Naive thymus-derived CD4-positive, alpha-beta T cell (primary cell): ENCODE measurements at regions not wholly inside any gene's neighbourhood (a gene's known extent, or its start where the extent isn't known, plus 50 kb on each side); places are given as distances from the start of the nearest gene placed in this dataset.

Source experiments
- ATAC-seq: fragments of 150-1000 bp; cut with Tn5 transposase; 2 replicates; pipeline ENCODE4 v1.10.0; 2021; ENCODE audit warnings: mild to moderate bottlenecking, moderate library complexity
- CTCF ChIA-PET: fragments of 350-600 bp; sonication (Branson Sonifier 250); formaldehyde crosslinking; loops from one replicate; lab custom pipeline; 2021; ENCODE audit warnings: antibody characterized with exemption; lab: Charles Lee
- POLR2A ChIA-PET: fragments of 350-600 bp; sonication (Branson Sonifier 250); formaldehyde crosslinking; loops from one replicate; lab custom pipeline; 2021; ENCODE audit warnings: antibody characterized with exemption, inconsistent platforms; lab: Charles Lee
- DNase-seq, 9 donors: peaks; one replicate each; pipeline versions ENCODE4 v3.0.0 to v3.0.0-alpha.2; 2020 to 2022; ENCODE audit warnings: mixed read lengths in 1 of 9
- H3K27ac ChIP-seq: one replicate; pipeline ENCODE4 v1.7.0; 2013; ENCODE audit warnings: mild to moderate bottlenecking, low read depth, low read length, moderate library complexity
- H3K27me3 ChIP-seq, 2 donors: one replicate each; pipeline ENCODE4 v1.7.0; 2013; ENCODE audit warnings: low read length in 2 of 2, mild to moderate bottlenecking in 2 of 2, moderate library complexity in 2 of 2; ENCODE audit not compliant: control insufficient read depth in 2 of 2, insufficient read depth in 2 of 2
- H3K36me3 ChIP-seq, 3 experiments: 1 replicate in 2 of 3; 2 replicates in 1 of 3; pipeline ENCODE4 v1.7.0; 2013; ENCODE audit warnings: low read length in 3 of 3, mild to moderate bottlenecking in 3 of 3, moderate library complexity in 1 of 3; ENCODE audit not compliant: insufficient read depth in 3 of 3, control insufficient read depth in 2 of 3
- H3K4me1 ChIP-seq, 2 donors: one replicate each; pipeline ENCODE4 v1.7.0; 2013; ENCODE audit warnings: low read length in 2 of 2, mild to moderate bottlenecking in 2 of 2, moderate library complexity in 1 of 2; ENCODE audit not compliant: control insufficient read depth in 2 of 2, insufficient read depth in 2 of 2
- H3K4me3 ChIP-seq: 2 replicates; pipeline ENCODE4 v1.7.0; 2013; ENCODE audit warnings: mild to moderate bottlenecking, low read length
- H3K9me3 ChIP-seq, 3 experiments: 1 replicate in 2 of 3; 2 replicates in 1 of 3; pipeline ENCODE4 v1.7.0; 2013; ENCODE audit warnings: low read length in 3 of 3; ENCODE audit not compliant: control insufficient read depth in 2 of 3
- H3K27ac Mint-ChIP-seq, 9 donors: one replicate each; pipeline ENCODE4 v1.8.0; 2020 to 2022; ENCODE audit warnings: mixed read lengths in 9 of 9, mild to moderate bottlenecking in 8 of 9, moderate library complexity in 5 of 9, inconsistent platforms in 2 of 9
- H3K27me3 Mint-ChIP-seq, 5 donors: one replicate each; pipeline ENCODE4 v1.8.0; 2021 to 2022; ENCODE audit warnings: mixed read lengths in 5 of 5, mild to moderate bottlenecking in 1 of 5
- H3K36me3 Mint-ChIP-seq, 5 donors: one replicate each; pipeline ENCODE4 v1.8.0; 2020 to 2022; ENCODE audit warnings: mixed read lengths in 5 of 5, mild to moderate bottlenecking in 3 of 5, inconsistent platforms in 1 of 5
- H3K4me1 Mint-ChIP-seq, 7 donors: one replicate each; pipeline ENCODE4 v1.8.0; 2020 to 2022; ENCODE audit warnings: mixed read lengths in 7 of 7, mild to moderate bottlenecking in 3 of 7, inconsistent platforms in 1 of 7
- H3K4me3 Mint-ChIP-seq, 10 donors: one replicate each; pipeline ENCODE4 v1.8.0; 2020 to 2022; ENCODE audit warnings: mild to moderate bottlenecking in 10 of 10, mixed read lengths in 10 of 10, moderate library complexity in 6 of 10, inconsistent platforms in 2 of 10
- H3K9me3 Mint-ChIP-seq, 11 donors: one replicate each; pipeline ENCODE4 v1.8.0; 2020 to 2022; ENCODE audit warnings: mixed read lengths in 11 of 11, mild to moderate bottlenecking in 4 of 11, inconsistent platforms in 1 of 11, moderate library complexity in 1 of 11
- intact Hi-C, 2 donors: fragments of 100-400 bp; cut with micrococcal nuclease; formaldehyde crosslinking; loops; one replicate each; pipeline ENCODE4 v1.15.1; 2023

- Histone ChIP-seq H3K27ac (no peak overlapping the region), H3K36me3 (no peaks in the 10 kb centered on the region), H3K27me3 (no peaks in the 10 kb centered on the region), H3K4me1 (no peaks in the 10 kb centered on the region), H3K4me3 (no peak overlapping the region), H3K9me3 (no peaks in the 10 kb centered on the region)
- H3K27me3 Mint-ChIP-seq: peaks cover 0 to 6% (median 3%) of the 10 kb centered on the region in 5 donors
- no peak overlapping the region for H3K4me3 Mint-ChIP-seq
- intact Hi-C loops: no loop called here
- DNase-seq (no peak), ATAC-seq (no peak)
- H3K27ac Mint-ChIP-seq: no peak overlapping the region
- ChIA-PET CTCF (no interaction called here), POLR2A (no interaction called here)
- H3K4me1 Mint-ChIP-seq: no peaks in the 10 kb centered on the region
- peaks cover 0 to 30% (median 13%) of the 10 kb centered on the region in 11 donors for H3K9me3 Mint-ChIP-seq
- H3K36me3 Mint-ChIP-seq: peaks cover 0 to 4% (median 0%) of the 10 kb centered on the region in 5 donors
Measured at GRCh38 chrX:39115166-39115565, 313.9 kb downstream of the MID1IP1 start.

- Mint-ChIP-seq H3K27me3 (peaks cover 0 to 5% (median 0%) of the 10 kb centered on the region in 5 donors), H3K36me3 (peaks cover 0 to 1% (median 0%) of the 10 kb centered on the region in 5 donors), H3K27ac (no peak overlapping the region), H3K4me1 (no peaks in the 10 kb centered on the region), H3K4me3 (no peak overlapping the region), H3K9me3 (peaks cover 0 to 12% (median 4%) of the 10 kb centered on the region in 11 donors)
- POLR2A ChIA-PET: no interaction called here
- no peak overlapping the region for H3K27ac ChIP-seq
- no peak overlapping the region for H3K4me3 ChIP-seq
- intact Hi-C loops: no loop called here
- no peaks in the 10 kb centered on the region for H3K4me1 ChIP-seq
- H3K9me3 ChIP-seq: no peaks in the 10 kb centered on the region
- ATAC-seq (no peak), DNase-seq (no peak)
- CTCF ChIA-PET: no interaction called here
- H3K27me3 ChIP-seq: no peaks in the 10 kb centered on the region
- H3K36me3 ChIP-seq: no peaks in the 10 kb centered on the region
Measured at GRCh38 chrX:39117101-39117500, 315.8 kb downstream of the MID1IP1 start.

GRCh38 chrX:39121903-39122302 lies 320.6 kb downstream of the MID1IP1 start:
- Histone ChIP-seq H3K4me1 (no peaks in the 10 kb centered on the region), H3K27ac (no peak overlapping the region), H3K9me3 (no peaks in the 10 kb centered on the region), H3K4me3 (no peak overlapping the region), H3K27me3 (no peaks in the 10 kb centered on the region), H3K36me3 (no peaks in the 10 kb centered on the region)
- POLR2A ChIA-PET: no interaction called here
- no peaks in the 10 kb centered on the region for H3K9me3 Mint-ChIP-seq
- intact Hi-C loops: no loop called here
- ATAC-seq (no peak), DNase-seq (no peak)
- H3K27ac Mint-ChIP-seq: no peak overlapping the region
- CTCF ChIA-PET: no interaction called here
- H3K4me3 Mint-ChIP-seq: no peak overlapping the region
- no peaks in the 10 kb centered on the region for H3K4me1 Mint-ChIP-seq
- no peaks in the 10 kb centered on the region for H3K36me3 Mint-ChIP-seq
- H3K27me3 Mint-ChIP-seq: peaks cover 0 to 5% (median 0%) of the 10 kb centered on the region in 5 donors

- intact Hi-C loops: no loop called here
- no peak for ATAC-seq
- no peaks in the 10 kb centered on the region for H3K9me3 ChIP-seq
- DNase-seq: no peak
- H3K27me3 ChIP-seq: no peaks in the 10 kb centered on the region
- Mint-ChIP-seq H3K4me1 (no peaks in the 10 kb centered on the region), H3K9me3 (no peaks in the 10 kb centered on the region), H3K27ac (no peak overlapping the region), H3K27me3 (no peaks in the 10 kb centered on the region), H3K4me3 (no peak overlapping the region), H3K36me3 (no peaks in the 10 kb centered on the region)
- ChIA-PET CTCF (no interaction called here), POLR2A (no interaction called here)
- no peaks in the 10 kb centered on the region for H3K36me3 ChIP-seq
- no peak overlapping the region for H3K4me3 ChIP-seq
- no peaks in the 10 kb centered on the region for H3K4me1 ChIP-seq
- H3K27ac ChIP-seq: no peak overlapping the region
Measured at GRCh38 chrX:39125834-39126233, 324.6 kb downstream of the MID1IP1 start.

GRCh38 chrX:39133971-39134370 lies 332.7 kb downstream of the MID1IP1 start:
- intact Hi-C loops: no loop called here
- Histone ChIP-seq H3K4me1 (no peaks in the 10 kb centered on the region), H3K4me3 (no peak overlapping the region), H3K27ac (no peak overlapping the region), H3K27me3 (no peaks in the 10 kb centered on the region), H3K36me3 (no peaks in the 10 kb centered on the region), H3K9me3 (no peaks in the 10 kb centered on the region)
- Mint-ChIP-seq H3K27ac (no peak overlapping the region), H3K36me3 (no peaks in the 10 kb centered on the region), H3K9me3 (peaks cover 0 to 4% (median 0%) of the 10 kb centered on the region in 11 donors), H3K4me1 (no peaks in the 10 kb centered on the region), H3K27me3 (no peaks in the 10 kb centered on the region), H3K4me3 (no peak overlapping the region)
- ATAC-seq (no peak), DNase-seq (peak in 1 of 9 donors; percentile 6)
- ChIA-PET POLR2A (no interaction called here), CTCF (no interaction called here)

- Histone ChIP-seq H3K4me1 (no peaks in the 10 kb centered on the region), H3K9me3 (no peaks in the 10 kb centered on the region), H3K36me3 (no peaks in the 10 kb centered on the region), H3K27ac (no peak overlapping the region), H3K4me3 (no peak overlapping the region), H3K27me3 (no peaks in the 10 kb centered on the region)
- no peaks in the 10 kb centered on the region for H3K4me1 Mint-ChIP-seq
- intact Hi-C loops: no loop called here
- H3K4me3 Mint-ChIP-seq: no peak overlapping the region
- POLR2A ChIA-PET: no interaction called here
- no peaks in the 10 kb centered on the region for H3K27me3 Mint-ChIP-seq
- H3K36me3 Mint-ChIP-seq: peaks cover 0 to 3% (median 0%) of the 10 kb centered on the region in 5 donors
- DNase-seq (no peak), ATAC-seq (no peak)
- H3K27ac Mint-ChIP-seq: no peak overlapping the region
- peaks cover 0 to 2% (median 0%) of the 10 kb centered on the region in 11 donors for H3K9me3 Mint-ChIP-seq
- CTCF ChIA-PET: no interaction called here
Measured at GRCh38 chrX:39137363-39137954, 336.2 kb downstream of the MID1IP1 start.

- Mint-ChIP-seq H3K36me3 (peaks cover 0 to 3% (median 0%) of the 10 kb centered on the region in 5 donors), H3K27me3 (no peaks in the 10 kb centered on the region), H3K27ac (no peak overlapping the region), H3K4me1 (peaks cover 0 to 3% (median 0%) of the 10 kb centered on the region in 7 donors), H3K9me3 (peaks cover 0 to 2% (median 0%) of the 10 kb centered on the region in 11 donors), H3K4me3 (no peak overlapping the region)
- no peaks in the 10 kb centered on the region for H3K4me1 ChIP-seq
- H3K27ac ChIP-seq: no peak overlapping the region
- no peaks in the 10 kb centered on the region for H3K27me3 ChIP-seq
- ATAC-seq (no peak), DNase-seq (no peak)
- no peaks in the 10 kb centered on the region for H3K9me3 ChIP-seq
- no peak overlapping the region for H3K4me3 ChIP-seq
- H3K36me3 ChIP-seq: no peaks in the 10 kb centered on the region
- CTCF ChIA-PET: no interaction called here
- POLR2A ChIA-PET: no interaction called here
- intact Hi-C loops: no loop called here
Measured at GRCh38 chrX:39140581-39140980, 339.3 kb downstream of the MID1IP1 start.
